ENCODE measurements at regions not wholly inside any gene's neighbourhood (a gene's known extent, or its start where the extent isn't known, plus 50 kb on each side); places are given as distances from the start of the nearest gene placed in this dataset.

DNA sequence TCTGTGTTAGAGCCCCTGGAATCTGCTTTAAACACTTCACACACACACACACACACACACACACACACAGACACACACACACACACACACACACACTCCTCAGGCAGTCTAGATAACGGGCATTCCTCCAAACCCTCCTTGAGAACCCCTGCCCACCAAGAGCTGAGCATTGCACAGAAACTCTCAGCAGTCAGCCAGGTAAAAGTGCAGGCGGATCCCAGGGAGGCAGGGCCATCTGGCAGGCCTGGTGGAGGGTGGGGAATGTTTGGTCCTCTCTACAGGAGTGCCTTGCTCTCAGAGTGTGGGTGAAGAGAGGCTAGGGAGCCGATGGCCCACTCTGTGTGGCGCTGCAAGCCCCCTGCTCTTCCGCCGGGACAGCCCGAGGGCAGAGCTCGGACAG lies 190.2 kb downstream of the BUD13 start:
- TF ChIP-seq, protein P1, sequence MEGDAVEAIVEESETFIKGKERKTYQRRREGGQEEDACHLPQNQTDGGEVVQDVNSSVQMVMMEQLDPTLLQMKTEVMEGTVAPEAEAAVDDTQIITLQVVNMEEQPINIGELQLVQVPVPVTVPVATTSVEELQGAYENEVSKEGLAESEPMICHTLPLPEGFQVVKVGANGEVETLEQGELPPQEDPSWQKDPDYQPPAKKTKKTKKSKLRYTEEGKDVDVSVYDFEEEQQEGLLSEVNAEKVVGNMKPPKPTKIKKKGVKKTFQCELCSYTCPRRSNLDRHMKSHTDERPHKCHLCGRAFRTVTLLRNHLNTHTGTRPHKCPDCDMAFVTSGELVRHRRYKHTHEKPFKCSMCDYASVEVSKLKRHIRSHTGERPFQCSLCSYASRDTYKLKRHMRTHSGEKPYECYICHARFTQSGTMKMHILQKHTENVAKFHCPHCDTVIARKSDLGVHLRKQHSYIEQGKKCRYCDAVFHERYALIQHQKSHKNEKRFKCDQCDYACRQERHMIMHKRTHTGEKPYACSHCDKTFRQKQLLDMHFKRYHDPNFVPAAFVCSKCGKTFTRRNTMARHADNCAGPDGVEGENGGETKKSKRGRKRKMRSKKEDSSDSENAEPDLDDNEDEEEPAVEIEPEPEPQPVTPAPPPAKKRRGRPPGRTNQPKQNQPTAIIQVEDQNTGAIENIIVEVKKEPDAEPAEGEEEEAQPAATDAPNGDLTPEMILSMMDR (IDR thresholded peaks at IDR 0.05), result no peak
- TF ChIP-seq POLR2AphosphoS5 (IDR thresholded peaks at IDR 0.05) (no peak), POLR2A (IDR thresholded peaks at IDR 0.05) (no peak), EP300 (IDR thresholded peaks at IDR 0.05) (no peak)
